GM12872 (cell line): ENCODE measurements at regions not wholly inside any gene's neighbourhood (a gene's known extent, or its start where the extent isn't known, plus 50 kb on each side); places are given as distances from the start of the nearest gene placed in this dataset.

Experiments
- CTCF ChIP-seq: IDR thresholded peaks from 3 replicates; pipeline ENCODE4 v1.5.1; 2011; ENCODE audit warnings: low read depth, mild to moderate bottlenecking, low read length, moderate library complexity; ENCODE audit not compliant: insufficient read depth

DNA sequence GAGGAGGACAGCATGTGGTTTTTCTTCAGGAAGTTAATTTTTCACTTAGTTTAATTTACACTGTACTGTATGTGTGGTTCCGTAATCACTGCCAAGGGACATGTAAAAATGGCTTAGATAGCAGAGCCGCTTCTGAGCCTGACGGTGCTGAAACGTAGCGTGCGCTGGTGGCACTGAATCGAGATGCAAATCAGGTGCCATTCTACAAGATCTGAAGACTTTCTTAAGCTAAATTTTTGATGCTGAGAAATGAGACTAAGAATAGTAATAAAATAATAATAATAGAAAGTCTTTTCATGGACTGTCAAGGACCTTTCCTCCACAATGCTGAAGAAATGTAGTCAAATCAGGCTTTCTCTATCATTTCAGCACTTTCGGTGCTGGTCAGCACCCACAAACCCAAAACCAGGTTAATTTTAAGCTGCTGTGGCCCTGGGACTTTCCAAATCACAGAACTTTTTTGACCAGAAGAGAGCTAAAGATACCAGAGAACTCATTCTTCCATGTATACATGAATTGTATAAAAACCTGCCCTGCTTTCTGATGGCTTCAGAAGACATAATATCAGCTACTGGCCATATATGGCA is 183.3 kb upstream of the LMO3 start:
- TF ChIP-seq CTCF = no peak

- TF ChIP-seq CTCF = no peak
These were observed 182.7 kb upstream of the LMO3 start for GRCh38 chr12:16788506-16789203.

DNA sequence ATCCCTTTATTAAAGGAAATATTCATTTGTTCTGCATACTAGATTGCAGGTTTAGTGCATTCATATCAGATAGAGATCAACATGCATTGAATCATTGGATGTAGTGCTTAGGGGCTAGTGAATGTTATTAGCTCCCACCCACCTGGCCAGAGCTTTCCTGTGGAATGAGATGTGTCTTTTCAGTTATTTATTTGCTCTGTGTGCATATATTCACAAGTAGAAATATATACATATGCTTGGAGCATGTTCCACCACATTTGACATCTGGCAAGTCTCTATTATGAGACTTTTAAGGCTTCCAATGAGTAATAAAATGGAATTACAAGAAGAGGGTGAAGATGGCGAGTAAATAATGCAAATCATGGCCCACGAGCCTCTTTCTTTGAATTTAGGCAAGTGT is 180.0 kb upstream of the LMO3 start:
- no peak for TF ChIP-seq CTCF

GRCh38 chr12:16785524-16785923 is 179.6 kb upstream of the LMO3 start:
- no peak for TF ChIP-seq CTCF

GRCh38 chr12:16766736-16767135 is 160.8 kb upstream of the LMO3 start:
- TF ChIP-seq CTCF = no peak

GRCh38 chr12:16763901-16764300 is 157.9 kb upstream of the LMO3 start:
- no peak for TF ChIP-seq CTCF

- no peak for TF ChIP-seq CTCF
These were observed 151.0 kb upstream of the LMO3 start for GRCh38 chr12:16756833-16757555.
